Astrocyte (in vitro differentiated cells and primary cell): ENCODE measurements at regions not wholly inside any gene's neighbourhood (a gene's known extent, or its start where the extent isn't known, plus 50 kb on each side); places are given as distances from the start of the nearest gene placed in this dataset.
A peak's percentile ranks its signal among the peaks of the same experiment; 100 is the strongest.

Experiments
- DNase-seq: peaks from one replicate; pipeline ENCODE4 v3.0.0-alpha.2; 2010; ENCODE audit warnings: low read depth
- FAIRE-seq: peaks from 2 replicates; lab custom pipeline; 2011; peaks lifted over from hg19 to GRCh38; lab: Jason Lieb, UNC
- H2AFZ ChIP-seq: 2 replicates; pipeline ENCODE4 v1.6.0; 2012; ENCODE audit warnings: low read depth, low read length, inconsistent platforms
- H3K27ac ChIP-seq: 2 replicates; pipeline ENCODE4 v1.5.1; 2011; ENCODE audit warnings: low read depth, low read length, inconsistent platforms
- H3K27me3 ChIP-seq: 2 replicates; pipeline ENCODE4 v1.6.0; 2011; ENCODE audit warnings: low read length, inconsistent platforms; ENCODE audit not compliant: insufficient read depth
- H3K36me3 ChIP-seq: 2 replicates; pipeline ENCODE4 v1.5.1; 2011; ENCODE audit warnings: low read length, inconsistent platforms; ENCODE audit not compliant: insufficient read depth
- H3K4me1 ChIP-seq: 2 replicates; pipeline ENCODE4 v1.5.1; 2011; ENCODE audit warnings: low read length, inconsistent platforms; ENCODE audit not compliant: insufficient read depth
- H3K4me2 ChIP-seq: 2 replicates; pipeline ENCODE4 v1.6.0; 2012; ENCODE audit warnings: low read length, inconsistent platforms
- H3K4me3 ChIP-seq: 2 replicates; pipeline ENCODE4 v1.5.1; 2011; ENCODE audit warnings: low read depth, mild to moderate bottlenecking, low read length, inconsistent platforms; ENCODE audit not compliant: insufficient read depth
- H3K79me2 ChIP-seq: 2 replicates; pipeline ENCODE4 v1.6.0; 2012; ENCODE audit warnings: mild to moderate bottlenecking, low read length, inconsistent platforms; ENCODE audit not compliant: insufficient read depth
- H3K9ac ChIP-seq: 2 replicates; pipeline ENCODE4 v1.6.0; 2012; ENCODE audit warnings: mild to moderate bottlenecking, low read length, inconsistent platforms
- H3K9me3 ChIP-seq: 2 replicates; pipeline ENCODE4 v1.5.1; 2012; ENCODE audit warnings: low read depth, mild to moderate bottlenecking, low read length, inconsistent platforms; ENCODE audit not compliant: insufficient read depth
- H4K20me1 ChIP-seq: 2 replicates; pipeline ENCODE4 v1.6.0; 2012; ENCODE audit warnings: low read length, inconsistent platforms; ENCODE audit not compliant: insufficient read depth
- H3K27ac Mint-ChIP-seq: one replicate; pipeline ENCODE4 v1.8.0; 2021; ENCODE audit warnings: mild to moderate bottlenecking, mixed read lengths; ENCODE audit not compliant: unreplicated experiment
- H3K27me3 Mint-ChIP-seq: one replicate; pipeline ENCODE4 v1.8.0; 2021; ENCODE audit warnings: low read depth, mixed read lengths; ENCODE audit not compliant: unreplicated experiment
- H3K36me3 Mint-ChIP-seq: one replicate; pipeline ENCODE4 v1.8.0; 2021; ENCODE audit warnings: low read depth, mixed read lengths; ENCODE audit not compliant: unreplicated experiment
- H3K4me1 Mint-ChIP-seq: one replicate; pipeline ENCODE4 v1.8.0; 2021; ENCODE audit warnings: low read depth, mixed read lengths; ENCODE audit not compliant: unreplicated experiment
- H3K4me3 Mint-ChIP-seq: one replicate; pipeline ENCODE4 v1.8.0; 2021; ENCODE audit warnings: mild to moderate bottlenecking, moderate library complexity, mixed read lengths; ENCODE audit not compliant: unreplicated experiment
- H3K9me3 Mint-ChIP-seq: one replicate; pipeline ENCODE4 v1.8.0; 2021; ENCODE audit warnings: mild to moderate bottlenecking, mixed read lengths; ENCODE audit not compliant: unreplicated experiment
- EZH2 ChIP-seq: IDR thresholded peaks from 2 replicates; pipeline ENCODE4 v1.6.1; 2012; ENCODE audit warnings: mild to moderate bottlenecking, low read length, inconsistent platforms; ENCODE audit not compliant: insufficient read depth
- TF ChIP-seq, protein P1 (sequence below): IDR thresholded peaks from 2 replicates; pipeline ENCODE4 v1.5.1; 2011; ENCODE audit warnings: low read depth, mild to moderate bottlenecking, inconsistent platforms, low read length, moderate library complexity; ENCODE audit not compliant: insufficient read depth

DNA sequence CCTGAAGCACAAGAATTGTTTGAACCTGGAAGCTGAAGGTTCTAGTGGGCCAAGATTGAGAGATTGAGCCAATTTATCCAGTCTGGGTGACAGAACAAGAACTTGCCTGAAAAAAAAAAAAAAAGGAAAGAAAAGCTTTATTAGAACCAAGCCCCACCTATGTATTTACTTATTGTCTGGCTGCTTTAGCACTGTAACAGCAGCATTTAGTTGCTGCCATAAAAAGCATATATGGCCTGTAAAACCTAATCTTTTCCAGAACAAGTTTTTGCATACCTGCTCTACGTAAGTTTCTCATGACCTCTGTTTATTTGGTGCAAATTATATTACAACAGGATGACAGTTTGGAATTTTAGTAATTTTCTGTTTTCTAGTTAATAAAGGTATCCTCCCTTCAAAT is 1565.6 kb upstream of the LRRTM1 start:
- H2AFZ ChIP-seq = no peak overlapping the region
- Mint-ChIP-seq H3K4me1 (no peaks in the 10 kb centered on the region), H3K27ac (no peak overlapping the region), H3K4me3 (no peak overlapping the region), H3K9me3 (no peaks in the 10 kb centered on the region), H3K36me3 (no peaks in the 10 kb centered on the region), H3K27me3 (no peaks in the 10 kb centered on the region)
- H3K9me3 ChIP-seq = no peaks in the 10 kb centered on the region
- DNase-seq = no peak
- H3K36me3 ChIP-seq = no peaks in the 10 kb centered on the region
- no peak overlapping the region for H3K9ac ChIP-seq
- no peak for FAIRE-seq
- H4K20me1 ChIP-seq = no peaks in the 10 kb centered on the region
- TF ChIP-seq, protein P1, sequence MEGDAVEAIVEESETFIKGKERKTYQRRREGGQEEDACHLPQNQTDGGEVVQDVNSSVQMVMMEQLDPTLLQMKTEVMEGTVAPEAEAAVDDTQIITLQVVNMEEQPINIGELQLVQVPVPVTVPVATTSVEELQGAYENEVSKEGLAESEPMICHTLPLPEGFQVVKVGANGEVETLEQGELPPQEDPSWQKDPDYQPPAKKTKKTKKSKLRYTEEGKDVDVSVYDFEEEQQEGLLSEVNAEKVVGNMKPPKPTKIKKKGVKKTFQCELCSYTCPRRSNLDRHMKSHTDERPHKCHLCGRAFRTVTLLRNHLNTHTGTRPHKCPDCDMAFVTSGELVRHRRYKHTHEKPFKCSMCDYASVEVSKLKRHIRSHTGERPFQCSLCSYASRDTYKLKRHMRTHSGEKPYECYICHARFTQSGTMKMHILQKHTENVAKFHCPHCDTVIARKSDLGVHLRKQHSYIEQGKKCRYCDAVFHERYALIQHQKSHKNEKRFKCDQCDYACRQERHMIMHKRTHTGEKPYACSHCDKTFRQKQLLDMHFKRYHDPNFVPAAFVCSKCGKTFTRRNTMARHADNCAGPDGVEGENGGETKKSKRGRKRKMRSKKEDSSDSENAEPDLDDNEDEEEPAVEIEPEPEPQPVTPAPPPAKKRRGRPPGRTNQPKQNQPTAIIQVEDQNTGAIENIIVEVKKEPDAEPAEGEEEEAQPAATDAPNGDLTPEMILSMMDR = no peak
- TF ChIP-seq EZH2 = no peak
- H3K27me3 ChIP-seq = no peaks in the 10 kb centered on the region
- H3K79me2 ChIP-seq = no peaks in the 10 kb centered on the region
- no peak overlapping the region for H3K27ac ChIP-seq
- H3K4me3 ChIP-seq = no peak overlapping the region
- H3K4me1 ChIP-seq = no peaks in the 10 kb centered on the region
- H3K4me2 ChIP-seq = no peak overlapping the region

DNA sequence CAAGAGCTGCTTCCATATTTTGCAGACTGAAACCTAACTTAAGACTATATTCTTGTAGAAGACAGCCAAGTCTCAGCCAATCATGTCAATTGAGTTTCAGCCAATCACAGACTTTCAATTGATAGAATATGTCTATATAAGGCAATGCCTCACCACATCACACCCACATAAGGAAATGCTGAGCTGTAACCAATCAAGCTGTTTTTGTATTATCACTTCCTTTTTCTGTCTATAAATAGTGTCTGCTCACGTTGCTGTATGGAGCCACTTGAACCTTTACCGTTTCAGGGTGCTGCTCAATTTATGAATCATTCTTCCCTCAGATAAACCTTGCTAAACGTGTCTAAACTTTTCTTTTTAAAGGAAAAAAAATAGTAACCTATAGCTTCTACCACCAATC is 1554.4 kb upstream of the LRRTM1 start:
- TF ChIP-seq, protein P1 = no peak
- no peak for TF ChIP-seq EZH2
- H3K27ac ChIP-seq = no peak overlapping the region
- H3K9ac ChIP-seq = no peak overlapping the region
- no peaks in the 10 kb centered on the region for H3K4me1 ChIP-seq
- Mint-ChIP-seq H3K4me1 (no peaks in the 10 kb centered on the region), H3K27ac (no peak overlapping the region), H3K36me3 (no peaks in the 10 kb centered on the region), H3K4me3 (no peak overlapping the region), H3K27me3 (no peaks in the 10 kb centered on the region), H3K9me3 (no peaks in the 10 kb centered on the region)
- no peak overlapping the region for H2AFZ ChIP-seq
- no peak for DNase-seq
- H3K4me2 ChIP-seq = no peak overlapping the region
- no peak for FAIRE-seq
- no peaks in the 10 kb centered on the region for H3K36me3 ChIP-seq
- no peak overlapping the region for H3K4me3 ChIP-seq
- peaks cover 2% of the 10 kb centered on the region for H3K9me3 ChIP-seq
- H3K79me2 ChIP-seq = no peaks in the 10 kb centered on the region
- no peaks in the 10 kb centered on the region for H3K27me3 ChIP-seq
- H4K20me1 ChIP-seq = no peaks in the 10 kb centered on the region

DNA sequence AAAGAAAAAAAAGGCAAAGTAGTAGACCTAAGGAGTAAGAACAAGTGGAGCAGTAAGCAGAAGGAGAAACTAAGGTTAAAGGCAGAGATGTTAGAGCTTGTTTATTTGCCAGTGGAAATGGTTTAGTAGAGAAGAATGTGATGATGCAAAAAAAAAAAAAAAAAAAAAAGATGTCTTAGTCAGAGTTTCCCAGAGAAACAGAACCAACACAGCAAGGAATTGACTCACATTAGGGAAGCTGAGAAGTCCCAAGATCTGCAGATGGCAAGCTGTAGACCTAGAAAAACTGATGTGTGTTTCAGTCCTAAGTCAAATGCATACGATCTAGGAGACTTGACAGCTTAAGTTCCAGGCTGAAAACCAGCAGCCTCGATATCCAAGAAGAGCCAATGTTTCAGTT is 1548.8 kb upstream of the LRRTM1 start:
- no peak for FAIRE-seq
- Mint-ChIP-seq H3K36me3 (no peaks in the 10 kb centered on the region), H3K4me3 (no peak overlapping the region), H3K4me1 (peaks cover 5% of the 10 kb centered on the region), H3K27me3 (no peaks in the 10 kb centered on the region), H3K9me3 (no peaks in the 10 kb centered on the region), H3K27ac (no peak overlapping the region)
- Histone ChIP-seq H3K9me3 (peaks cover 4% of the 10 kb centered on the region), H3K27me3 (no peaks in the 10 kb centered on the region), H3K4me1 (no peaks in the 10 kb centered on the region), H3K4me2 (no peak overlapping the region), H3K27ac (no peak overlapping the region), H3K79me2 (no peaks in the 10 kb centered on the region), H3K9ac (no peak overlapping the region), H2AFZ (no peak overlapping the region), H3K4me3 (no peak overlapping the region), H3K36me3 (no peaks in the 10 kb centered on the region), H4K20me1 (no peaks in the 10 kb centered on the region)
- TF ChIP-seq, protein P1 = no peak
- no peak for TF ChIP-seq EZH2
- peak; percentile 3 for DNase-seq
